ENCODE measurements at regions not wholly inside any gene's neighbourhood (a gene's known extent, or its start where the extent isn't known, plus 50 kb on each side); places are given as distances from the start of the nearest gene placed in this dataset.

DNA sequence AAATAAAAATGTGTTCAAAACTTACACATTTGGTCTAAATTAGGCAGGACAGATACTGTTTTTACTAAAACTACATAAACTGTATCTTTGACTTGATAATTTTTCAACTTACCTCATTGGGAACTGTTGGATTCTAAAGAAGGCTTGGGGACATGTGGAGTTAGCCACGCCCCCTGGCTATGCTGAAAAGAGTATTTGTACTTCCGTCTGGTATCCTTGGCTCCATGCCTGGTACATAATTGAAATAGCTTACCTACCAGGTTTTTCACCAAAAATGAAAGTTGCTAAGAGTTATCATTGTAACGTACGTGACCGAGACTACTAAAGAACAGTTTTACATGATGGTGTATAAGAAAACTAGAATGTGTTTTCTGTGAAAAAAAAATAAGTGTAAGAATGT is 604.8 kb upstream of the IGFBP3 start:
- no peak for DNase-seq

GRCh38 chr7:46524350-46524749 is 603.3 kb upstream of the IGFBP3 start:
- no peak for DNase-seq

GRCh38 chr7:46522354-46522906 is 601.4 kb upstream of the IGFBP3 start:
- DNase-seq = no peak

DNA sequence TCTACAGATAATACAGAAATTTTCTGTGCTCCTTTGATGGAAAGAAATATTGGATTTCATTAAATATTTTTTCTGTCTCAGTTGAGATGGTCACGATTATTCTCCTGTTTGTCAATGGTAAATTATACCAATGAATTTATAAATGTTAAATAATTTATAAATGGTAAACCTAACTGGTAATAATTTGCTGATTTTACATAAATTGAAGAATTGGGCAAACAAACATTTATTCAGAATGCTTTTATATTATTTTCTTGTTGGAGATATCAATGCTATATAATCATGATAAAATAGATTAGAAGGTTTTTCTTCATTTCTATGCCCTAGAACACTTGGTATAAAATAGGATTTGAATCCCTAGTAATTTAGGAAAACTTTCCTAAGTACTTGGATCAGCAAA is 597.6 kb upstream of the IGFBP3 start:
- no peak for DNase-seq

GRCh38 chr7:46515844-46516590 is 594.9 kb upstream of the IGFBP3 start:
- DNase-seq = no peak

GRCh38 chr7:46513447-46513848 is 592.4 kb upstream of the IGFBP3 start:
- DNase-seq = no peak

DNA sequence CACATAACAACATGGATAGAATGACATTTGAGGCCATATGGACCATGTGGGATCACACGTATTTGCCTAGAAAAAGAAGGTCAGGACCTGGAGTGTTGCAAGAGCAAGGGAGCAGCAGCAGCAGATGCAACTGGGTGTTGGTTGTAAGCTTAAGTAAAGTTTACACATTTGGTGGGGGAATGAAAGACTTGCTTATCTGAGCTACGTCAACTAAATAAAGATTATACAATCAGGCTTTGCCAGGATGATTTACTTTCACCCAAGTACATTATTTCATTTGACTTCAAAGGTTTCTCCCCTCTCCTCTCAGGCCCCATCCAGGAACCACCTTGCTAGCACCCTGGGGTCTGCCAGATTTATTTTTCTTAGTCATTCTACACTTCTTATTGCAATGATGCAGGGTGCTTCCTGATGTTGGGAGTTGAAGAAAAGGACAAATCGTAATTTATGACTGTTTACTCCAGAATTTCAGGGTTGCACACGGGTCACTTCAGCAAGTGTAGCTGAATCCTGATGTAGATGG is 591.9 kb upstream of the IGFBP3 start:
- DNase-seq = no peak

- no peak for DNase-seq
Observed at GRCh38 chr7:46511442-46512215, 590.6 kb upstream of the IGFBP3 start.

- DNase-seq = no peak
Observed at GRCh38 chr7:46508583-46508982, 587.5 kb upstream of the IGFBP3 start.

DNA sequence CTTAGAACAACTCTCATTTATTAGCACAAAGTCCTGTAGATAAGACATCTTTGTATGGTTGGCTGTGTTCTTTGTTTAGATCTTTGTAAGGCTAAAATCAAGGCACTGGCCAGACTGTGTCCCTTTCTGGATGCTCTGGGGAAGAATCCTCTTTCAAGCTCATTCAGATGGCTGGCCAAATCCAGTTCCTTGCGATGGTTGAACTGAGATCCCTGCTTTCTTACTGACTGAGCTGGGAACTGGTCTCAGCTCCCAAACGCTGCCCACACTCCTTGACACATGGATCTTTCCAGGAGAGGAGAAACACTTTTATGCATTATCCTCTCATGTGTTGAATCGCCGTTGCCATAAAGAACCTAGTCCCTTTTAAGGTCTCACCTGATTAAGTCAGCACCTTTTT is 586.5 kb upstream of the IGFBP3 start:
- DNase-seq = no peak

DNA sequence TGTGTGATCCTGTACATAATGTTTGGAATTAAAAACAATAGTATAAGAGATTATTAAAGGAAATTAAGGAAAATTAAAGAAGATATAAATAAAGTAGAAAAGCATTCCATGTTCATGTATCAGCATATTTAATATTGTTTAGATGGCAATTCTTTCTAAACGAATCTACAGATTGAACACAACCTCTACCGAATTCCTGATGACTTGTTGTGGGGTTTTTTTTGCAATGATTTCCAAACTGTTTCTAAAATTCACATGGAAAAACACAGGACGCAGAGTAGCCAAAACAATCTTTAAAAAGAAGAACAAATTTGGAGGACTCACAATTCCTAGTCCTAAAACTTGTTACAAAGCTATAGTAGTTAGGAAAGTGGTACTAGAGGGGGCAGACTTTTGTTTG is 573.4 kb upstream of the IGFBP3 start:
- DNase-seq = no peak

- no peak for DNase-seq
Observed at GRCh38 chr7:46494028-46494427, 573.0 kb upstream of the IGFBP3 start.

DNA sequence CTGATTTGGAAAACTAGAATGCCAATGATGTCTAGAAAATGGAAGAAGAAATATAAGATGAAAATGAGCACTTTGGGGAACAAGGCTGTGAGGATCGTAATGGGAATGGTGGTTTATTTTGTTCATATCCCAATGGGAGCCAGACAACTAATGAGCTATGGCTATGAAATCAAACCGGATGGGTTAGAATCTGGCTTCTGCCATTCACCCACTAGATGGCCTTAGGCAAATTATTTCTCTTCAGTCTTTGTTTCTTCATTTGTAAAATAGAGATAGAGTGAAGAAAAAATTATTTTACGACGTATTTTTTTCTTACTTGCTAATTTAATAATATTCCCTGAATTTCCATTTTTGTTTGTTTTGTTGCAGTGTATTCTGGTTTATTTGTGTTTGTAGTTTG is 572.1 kb upstream of the IGFBP3 start:
- DNase-seq = no peak

- DNase-seq = no peak
Observed at GRCh38 chr7:46492466-46492865, 571.4 kb upstream of the IGFBP3 start.

DNA sequence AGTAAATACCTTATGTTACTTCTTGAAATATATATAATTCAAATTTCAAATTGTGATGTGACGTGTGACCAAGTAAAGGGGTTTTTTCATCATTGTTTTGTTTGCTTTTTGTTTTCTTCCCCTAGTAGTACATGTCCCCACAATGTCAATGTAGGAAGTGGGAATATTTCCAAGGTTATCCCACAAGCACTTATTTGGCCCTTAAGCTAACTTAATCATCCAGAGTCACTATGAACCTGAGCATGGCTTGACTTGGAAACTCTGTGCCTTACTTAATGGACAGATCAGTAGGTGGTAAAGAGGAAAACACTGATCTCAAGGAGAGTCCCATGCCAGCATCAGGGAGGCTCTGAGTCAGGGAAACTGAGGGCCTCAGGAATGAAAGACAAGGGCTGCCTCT is 569.3 kb upstream of the IGFBP3 start:
- no peak for DNase-seq

GRCh38 chr7:46489106-46489505 is 568.0 kb upstream of the IGFBP3 start:
- no peak for DNase-seq

DNA sequence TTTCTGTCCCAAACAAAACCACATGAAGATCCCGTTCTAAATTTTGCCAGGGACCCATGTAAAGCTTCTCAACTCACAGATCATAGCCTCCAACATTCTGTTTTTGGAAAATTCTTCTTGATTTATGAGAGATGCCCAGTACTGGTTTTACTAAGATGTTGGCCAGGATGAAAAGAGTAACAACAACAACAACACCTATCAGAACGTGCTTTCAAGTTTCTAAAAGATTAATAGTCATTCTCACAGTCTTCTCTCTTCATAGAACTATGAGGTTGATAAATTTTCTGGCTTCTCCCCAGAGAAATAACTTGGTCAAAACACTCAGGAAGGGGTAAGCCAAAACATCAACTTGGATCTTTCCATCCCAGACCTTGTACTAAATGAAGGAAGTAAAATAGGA is 567.5 kb upstream of the IGFBP3 start:
- DNase-seq = no peak

DNA sequence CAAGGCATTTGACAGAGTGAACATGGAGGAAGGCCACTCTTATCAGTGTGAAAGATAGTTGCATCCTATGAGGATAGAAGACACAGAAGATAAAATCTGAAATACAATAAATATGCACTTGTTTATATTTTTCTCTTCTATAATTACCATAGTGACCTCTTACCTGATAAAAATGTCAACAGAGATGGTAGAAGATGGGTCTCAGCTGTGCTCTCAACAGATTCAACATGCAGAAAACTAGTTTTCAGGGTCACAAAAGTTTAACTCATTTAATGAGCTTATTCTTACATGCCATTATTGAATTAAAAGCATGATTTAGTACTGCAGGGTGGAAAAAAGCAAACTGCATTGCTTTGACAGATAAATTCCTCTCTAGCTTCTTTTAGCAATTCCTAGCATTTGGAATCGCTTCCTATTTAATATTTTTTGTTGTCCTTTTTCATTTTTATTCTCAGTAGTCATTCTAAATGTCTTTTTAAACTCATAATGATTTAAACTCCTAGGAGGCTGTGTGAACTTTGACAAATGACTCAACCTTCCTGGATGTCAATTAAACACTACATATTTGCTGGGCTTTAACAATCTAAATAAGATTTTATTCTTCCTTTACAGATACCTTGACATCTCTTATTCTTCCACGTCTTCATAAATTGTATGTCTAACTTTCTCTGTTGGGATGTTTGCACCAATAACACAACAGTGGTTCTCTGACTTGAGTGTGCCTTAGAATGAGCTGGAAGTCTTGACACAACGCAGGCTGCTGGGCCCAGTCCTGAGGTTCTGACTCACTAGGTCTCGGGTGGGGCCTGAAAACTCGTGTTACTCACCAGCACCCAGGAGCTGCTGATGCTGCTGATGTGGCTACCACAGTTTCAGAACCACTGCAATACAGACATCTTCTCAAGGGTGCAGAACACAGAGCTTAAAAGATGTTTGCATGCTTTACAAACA is 565.5 kb upstream of the IGFBP3 start:
- DNase-seq = no peak

- no peak for DNase-seq
Observed at GRCh38 chr7:46485481-46486065, 564.5 kb upstream of the IGFBP3 start.

- DNase-seq = no peak
Observed at GRCh38 chr7:46484906-46485305, 563.8 kb upstream of the IGFBP3 start.

DNA sequence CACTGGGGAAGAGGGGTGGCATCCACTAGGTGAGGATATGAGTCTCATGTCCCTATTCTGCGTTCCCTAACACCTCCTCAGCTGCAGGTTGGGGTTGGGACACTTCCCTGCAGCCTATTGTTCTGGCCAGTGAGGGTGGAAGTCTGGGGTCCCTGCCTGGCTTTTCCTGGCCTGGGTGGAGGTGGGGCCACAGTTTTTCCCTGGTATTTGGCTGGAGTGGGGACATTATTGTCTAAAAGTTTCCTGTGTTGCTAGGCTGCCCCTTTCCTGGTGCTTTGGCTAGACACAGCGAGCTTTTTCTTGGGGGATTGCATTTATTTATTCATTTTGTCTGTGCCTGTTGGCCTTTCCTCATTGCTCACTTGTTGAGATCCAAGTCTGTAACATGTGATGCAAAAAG is 559.5 kb upstream of the IGFBP3 start:
- DNase-seq = no peak

- no peak for DNase-seq
Observed at GRCh38 chr7:46479680-46480079, 558.6 kb upstream of the IGFBP3 start.

Measured in 8988T (cell line).